ENCODE measurements at regions not wholly inside any gene's neighbourhood (a gene's known extent, or its start where the extent isn't known, plus 50 kb on each side); places are given as distances from the start of the nearest gene placed in this dataset.

GRCh38 chr7:136027160-136027559, 50.0 kb upstream of the MTPN start:
- Histone ChIP-seq H4K20me1 (ENCODE audit: low read length) (no peaks in the 10 kb centered on the region), H3K79me2 (ENCODE audit: low read length) (no peaks in the 10 kb centered on the region), H3K9me3 (ENCODE audit: low read length) (no peaks in the 10 kb centered on the region), H3K36me3 (ENCODE audit: low read depth, low read length) (no peaks in the 10 kb centered on the region), H3K9me2 (replicated peaks; ENCODE audit: low read length) (no peaks in the 10 kb centered on the region), H3K9ac (ENCODE audit: low read length) (no peak overlapping the region), H2AFZ (ENCODE audit: low read length) (no peak overlapping the region), H3K4me1 (ENCODE audit: insufficient read depth, low read length) (peaks cover 18% of the 10 kb centered on the region), H3K27ac (ENCODE audit: low read length) (no peak overlapping the region), H3K27me3 (ENCODE audit: low read length) (peaks cover 6% of the 10 kb centered on the region; the same call in 1 of the 2 replicates), H3K4me3 (ENCODE audit: low read length) (no peak overlapping the region), H3K4me2 (ENCODE audit: low read length) (no peak overlapping the region), H3F3A (ENCODE audit: low read length, unreplicated experiment) (peaks cover 2% of the 10 kb centered on the region)
- ChIA-PET CTCF (no interaction called here), POLR2A (ENCODE audit: unreplicated experiment) (no interaction called here)
- intact Hi-C loops (cut with micrococcal nuclease): no loop called here
- TF ChIP-seq EZH2 (IDR thresholded peaks at IDR 0.05; ENCODE audit: low read length, unreplicated experiment) (no peak), EZH2phosphoT487 (IDR thresholded peaks at IDR 0.05; ENCODE audit: borderline replicate concordance, low read length) (no peak)
- TF ChIP-seq, protein P1, sequence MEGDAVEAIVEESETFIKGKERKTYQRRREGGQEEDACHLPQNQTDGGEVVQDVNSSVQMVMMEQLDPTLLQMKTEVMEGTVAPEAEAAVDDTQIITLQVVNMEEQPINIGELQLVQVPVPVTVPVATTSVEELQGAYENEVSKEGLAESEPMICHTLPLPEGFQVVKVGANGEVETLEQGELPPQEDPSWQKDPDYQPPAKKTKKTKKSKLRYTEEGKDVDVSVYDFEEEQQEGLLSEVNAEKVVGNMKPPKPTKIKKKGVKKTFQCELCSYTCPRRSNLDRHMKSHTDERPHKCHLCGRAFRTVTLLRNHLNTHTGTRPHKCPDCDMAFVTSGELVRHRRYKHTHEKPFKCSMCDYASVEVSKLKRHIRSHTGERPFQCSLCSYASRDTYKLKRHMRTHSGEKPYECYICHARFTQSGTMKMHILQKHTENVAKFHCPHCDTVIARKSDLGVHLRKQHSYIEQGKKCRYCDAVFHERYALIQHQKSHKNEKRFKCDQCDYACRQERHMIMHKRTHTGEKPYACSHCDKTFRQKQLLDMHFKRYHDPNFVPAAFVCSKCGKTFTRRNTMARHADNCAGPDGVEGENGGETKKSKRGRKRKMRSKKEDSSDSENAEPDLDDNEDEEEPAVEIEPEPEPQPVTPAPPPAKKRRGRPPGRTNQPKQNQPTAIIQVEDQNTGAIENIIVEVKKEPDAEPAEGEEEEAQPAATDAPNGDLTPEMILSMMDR (conservative IDR thresholded peaks at IDR 0.05; ENCODE audit: low read depth, low read length): no peak
- BruUV-seq (replicated peaks): no TSS peak
- ATAC-seq: no peak
- no peak for DNase-seq
